Keratinocyte (primary cell): ENCODE measurements at regions not wholly inside any gene's neighbourhood (a gene's known extent, or its start where the extent isn't known, plus 50 kb on each side); places are given as distances from the start of the nearest gene placed in this dataset.

ENCODE experiments used
- EZH2 ChIP-seq: IDR thresholded peaks from one replicate; pipeline ENCODE4 v1.6.1; 2012; ENCODE audit warnings: inconsistent platforms, mild to moderate bottlenecking, low read length, moderate library complexity
- TF ChIP-seq, protein P1 (sequence below), 3 experiments: IDR thresholded peaks in 1 of 3; conservative IDR thresholded peaks in 1 of 3; optimal IDR thresholded peaks in 1 of 3; 2 replicates in 2 of 3; 3 replicates in 1 of 3; pipeline versions ENCODE3 to v1.5.1; 2011; ENCODE audit warnings: low read length in 3 of 3, mild to moderate bottlenecking in 3 of 3, moderate library complexity in 2 of 3, control low read depth in 1 of 3, inconsistent platforms in 1 of 3; ENCODE audit not compliant: insufficient read depth in 2 of 3; ENCODE audit errors: extremely low read depth in 1 of 3

DNA sequence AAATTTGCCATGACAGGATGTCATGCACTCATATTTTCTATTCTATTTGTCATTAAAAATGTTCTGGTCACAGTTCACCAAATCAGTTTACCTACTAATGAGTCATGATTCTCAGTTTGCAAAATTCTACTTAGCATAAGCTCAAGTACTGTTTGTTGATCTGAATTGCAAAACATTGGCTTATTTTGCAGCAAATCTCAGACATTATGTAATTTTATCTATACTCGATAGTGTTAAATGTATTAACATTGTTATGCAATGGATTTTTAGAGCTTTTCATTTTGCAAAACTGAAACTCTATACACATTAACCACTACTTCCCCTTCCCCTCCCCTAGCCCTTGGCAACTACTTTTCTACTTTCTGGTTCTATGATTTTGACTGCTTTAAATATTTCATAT, 213.8 kb upstream of the ZFP64 start:
- TF ChIP-seq, protein P1, sequence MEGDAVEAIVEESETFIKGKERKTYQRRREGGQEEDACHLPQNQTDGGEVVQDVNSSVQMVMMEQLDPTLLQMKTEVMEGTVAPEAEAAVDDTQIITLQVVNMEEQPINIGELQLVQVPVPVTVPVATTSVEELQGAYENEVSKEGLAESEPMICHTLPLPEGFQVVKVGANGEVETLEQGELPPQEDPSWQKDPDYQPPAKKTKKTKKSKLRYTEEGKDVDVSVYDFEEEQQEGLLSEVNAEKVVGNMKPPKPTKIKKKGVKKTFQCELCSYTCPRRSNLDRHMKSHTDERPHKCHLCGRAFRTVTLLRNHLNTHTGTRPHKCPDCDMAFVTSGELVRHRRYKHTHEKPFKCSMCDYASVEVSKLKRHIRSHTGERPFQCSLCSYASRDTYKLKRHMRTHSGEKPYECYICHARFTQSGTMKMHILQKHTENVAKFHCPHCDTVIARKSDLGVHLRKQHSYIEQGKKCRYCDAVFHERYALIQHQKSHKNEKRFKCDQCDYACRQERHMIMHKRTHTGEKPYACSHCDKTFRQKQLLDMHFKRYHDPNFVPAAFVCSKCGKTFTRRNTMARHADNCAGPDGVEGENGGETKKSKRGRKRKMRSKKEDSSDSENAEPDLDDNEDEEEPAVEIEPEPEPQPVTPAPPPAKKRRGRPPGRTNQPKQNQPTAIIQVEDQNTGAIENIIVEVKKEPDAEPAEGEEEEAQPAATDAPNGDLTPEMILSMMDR (optimal IDR thresholded peaks at IDR 0.05 in 1 of 3, IDR thresholded peaks at IDR 0.05 in 1 of 3, conservative IDR thresholded peaks at IDR 0.05 in 1 of 3; ENCODE audit: extremely low read depth in 1 of 3, insufficient read depth in 2 of 3, low read length in 3 of 3), result no peak
- TF ChIP-seq EZH2, result no peak
